Loucy (cell line): ENCODE measurements at regions not wholly inside any gene's neighbourhood (a gene's known extent, or its start where the extent isn't known, plus 50 kb on each side); places are given as distances from the start of the nearest gene placed in this dataset.

Experiments used
- H2AFZ ChIP-seq: fragments of 200-600 bp; sonication (generic); 2 replicates; pipeline ENCODE4 v1.6.0; 2016; ENCODE audit warnings: antibody characterized with exemption, mild to moderate bottlenecking, low read length, moderate library complexity
- H3F3A ChIP-seq: fragments of 200-600 bp; 2 replicates; pipeline ENCODE4 v1.6.0; 2016; ENCODE audit warnings: antibody characterized with exemption, low read depth, mild to moderate bottlenecking
- H3K27me3 ChIP-seq: fragments of 200-600 bp; sonication (generic); 2 replicates; pipeline ENCODE4 v1.6.1; 2014; ENCODE audit warnings: low read length, mild to moderate bottlenecking; ENCODE audit not compliant: insufficient read depth, poor library complexity, severe bottlenecking
- H3K36me3 ChIP-seq: fragments of 200-600 bp; sonication (generic); 2 replicates; pipeline ENCODE4 v1.6.1; 2016; ENCODE audit warnings: low read length; ENCODE audit not compliant: insufficient read depth
- H3K4me1 ChIP-seq: fragments of 200-600 bp; sonication (generic); 2 replicates; pipeline ENCODE4 v1.5.1; 2014; ENCODE audit warnings: low read length, mild to moderate bottlenecking; ENCODE audit not compliant: insufficient read depth, poor library complexity, severe bottlenecking
- H3K4me2 ChIP-seq: fragments of 200-600 bp; sonication (generic); 2 replicates; pipeline ENCODE4 v1.6.0; 2014; ENCODE audit warnings: antibody characterized with exemption, low read length, low read depth, mild to moderate bottlenecking; ENCODE audit not compliant: poor library complexity, severe bottlenecking
- H3K4me3 ChIP-seq: fragments of 200-600 bp; sonication (generic); 2 replicates; pipeline ENCODE4 v1.5.1; 2014; ENCODE audit warnings: low read length, mild to moderate bottlenecking, mixed read lengths; ENCODE audit not compliant: poor library complexity, severe bottlenecking
- H3K79me2 ChIP-seq: fragments of 200-600 bp; sonication (generic); 2 replicates; pipeline ENCODE4 v1.6.1; 2014; ENCODE audit warnings: low read length; ENCODE audit not compliant: insufficient read depth
- H3K9ac ChIP-seq: fragments of 200-600 bp; sonication (generic); 2 replicates; pipeline ENCODE4 v1.6.0; 2014; ENCODE audit warnings: mild to moderate bottlenecking, low read depth, low read length, moderate library complexity; ENCODE audit not compliant: poor library complexity, severe bottlenecking
- H3K9me2 ChIP-seq: fragments of 200-600 bp; sonication (generic); replicated peaks from 2 replicates; pipeline ENCODE4 v1.6.1; 2016; ENCODE audit warnings: low read depth, low read length, mixed read lengths
- H3K9me3 ChIP-seq: fragments of 200-600 bp; sonication (generic); 2 replicates; pipeline ENCODE4 v1.6.1; 2014; ENCODE audit warnings: mild to moderate bottlenecking, antibody characterized with exemption, low read length, low read depth; ENCODE audit not compliant: insufficient read depth
- H4K20me1 ChIP-seq: fragments of 200-600 bp; sonication (generic); 2 replicates; pipeline ENCODE4 v1.6.0; 2014; ENCODE audit warnings: antibody characterized with exemption, low read length, mild to moderate bottlenecking; ENCODE audit not compliant: insufficient read depth, poor library complexity, severe bottlenecking
- EZH2phosphoT487 ChIP-seq: fragments of 200-600 bp; IDR thresholded peaks from 2 replicates; pipeline ENCODE4 v1.6.1; 2018; ENCODE audit warnings: antibody characterized with exemption, mild to moderate bottlenecking, moderate library complexity, borderline replicate concordance
- TF ChIP-seq, protein P1 (sequence below): fragments of 200-600 bp; sonication (generic); conservative IDR thresholded peaks from 2 replicates; pipeline ENCODE4 v1.5.1; 2014; ENCODE audit warnings: mild to moderate bottlenecking, antibody characterized with exemption, low read length

DNA sequence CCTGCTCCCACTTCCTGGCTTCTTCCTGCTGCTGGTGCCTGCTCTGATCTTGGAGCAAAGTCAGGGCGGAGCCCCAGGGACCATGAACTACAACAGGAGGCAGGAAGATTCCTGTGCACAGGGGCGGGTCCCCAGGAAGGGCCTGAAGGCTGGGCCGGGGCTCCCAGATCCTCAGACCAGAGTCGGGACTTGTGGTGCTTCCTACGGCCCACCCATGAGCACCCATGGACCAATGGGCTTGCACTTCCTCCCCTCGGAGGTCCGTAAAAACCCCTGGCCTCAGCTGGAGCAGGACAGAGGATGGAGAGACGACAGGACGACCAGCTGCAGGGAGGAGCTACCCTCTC lies 1287.1 kb downstream of the TMEM121 start:
- H3K4me2 ChIP-seq = no peak overlapping the region
- TF ChIP-seq, protein P1, sequence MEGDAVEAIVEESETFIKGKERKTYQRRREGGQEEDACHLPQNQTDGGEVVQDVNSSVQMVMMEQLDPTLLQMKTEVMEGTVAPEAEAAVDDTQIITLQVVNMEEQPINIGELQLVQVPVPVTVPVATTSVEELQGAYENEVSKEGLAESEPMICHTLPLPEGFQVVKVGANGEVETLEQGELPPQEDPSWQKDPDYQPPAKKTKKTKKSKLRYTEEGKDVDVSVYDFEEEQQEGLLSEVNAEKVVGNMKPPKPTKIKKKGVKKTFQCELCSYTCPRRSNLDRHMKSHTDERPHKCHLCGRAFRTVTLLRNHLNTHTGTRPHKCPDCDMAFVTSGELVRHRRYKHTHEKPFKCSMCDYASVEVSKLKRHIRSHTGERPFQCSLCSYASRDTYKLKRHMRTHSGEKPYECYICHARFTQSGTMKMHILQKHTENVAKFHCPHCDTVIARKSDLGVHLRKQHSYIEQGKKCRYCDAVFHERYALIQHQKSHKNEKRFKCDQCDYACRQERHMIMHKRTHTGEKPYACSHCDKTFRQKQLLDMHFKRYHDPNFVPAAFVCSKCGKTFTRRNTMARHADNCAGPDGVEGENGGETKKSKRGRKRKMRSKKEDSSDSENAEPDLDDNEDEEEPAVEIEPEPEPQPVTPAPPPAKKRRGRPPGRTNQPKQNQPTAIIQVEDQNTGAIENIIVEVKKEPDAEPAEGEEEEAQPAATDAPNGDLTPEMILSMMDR = no peak
- TF ChIP-seq EZH2phosphoT487 = no peak
- no peak overlapping the region for H3K9ac ChIP-seq
- no peak overlapping the region for H2AFZ ChIP-seq
- H3K27me3 ChIP-seq = no peaks in the 10 kb centered on the region
- H4K20me1 ChIP-seq = no peaks in the 10 kb centered on the region
- peaks cover 18% of the 10 kb centered on the region for H3K4me1 ChIP-seq
- H3K36me3 ChIP-seq = no peaks in the 10 kb centered on the region
- H3K79me2 ChIP-seq = no peaks in the 10 kb centered on the region
- no peak overlapping the region for H3K4me3 ChIP-seq
- no peaks in the 10 kb centered on the region for H3K9me2 ChIP-seq
- H3K9me3 ChIP-seq = 0 out of 2 replicates have a peak, but pooled peaks cover under 1% of the 10 kb centered on the region
- H3F3A ChIP-seq = no peaks in the 10 kb centered on the region

DNA sequence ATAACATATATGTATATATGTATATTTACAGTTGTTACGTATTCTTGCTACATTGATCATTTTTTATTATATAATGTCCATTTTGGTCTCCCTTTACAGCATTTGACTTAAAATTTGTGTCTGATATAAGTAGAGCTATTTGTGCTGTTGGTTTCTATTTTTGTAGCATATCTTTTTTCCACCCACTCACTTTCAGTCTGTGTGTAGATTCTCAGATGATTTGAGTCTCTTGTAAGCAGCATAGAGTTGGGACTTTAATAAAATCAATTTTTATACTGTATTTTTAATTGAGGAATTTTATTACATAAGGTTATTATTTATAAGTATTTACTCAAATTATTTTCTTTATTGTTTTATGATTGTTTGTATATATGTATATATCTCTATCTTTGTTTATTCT lies 1293.7 kb downstream of the TMEM121 start:
- H3K27me3 ChIP-seq = no peaks in the 10 kb centered on the region
- TF ChIP-seq, protein P1 = no peak
- TF ChIP-seq EZH2phosphoT487 = no peak
- H3K4me3 ChIP-seq = no peak overlapping the region
- H3K79me2 ChIP-seq = no peaks in the 10 kb centered on the region
- H3K36me3 ChIP-seq = no peaks in the 10 kb centered on the region
- no peak overlapping the region for H2AFZ ChIP-seq
- H3K4me1 ChIP-seq = peaks cover 11% of the 10 kb centered on the region
- H4K20me1 ChIP-seq = no peaks in the 10 kb centered on the region
- no peaks in the 10 kb centered on the region for H3K9me2 ChIP-seq
- 0 out of 2 replicates have a peak, but pooled peaks cover 2% of the 10 kb centered on the region for H3K9me3 ChIP-seq
- H3K9ac ChIP-seq = no peak overlapping the region
- H3F3A ChIP-seq = no peaks in the 10 kb centered on the region
- no peak overlapping the region for H3K4me2 ChIP-seq

DNA sequence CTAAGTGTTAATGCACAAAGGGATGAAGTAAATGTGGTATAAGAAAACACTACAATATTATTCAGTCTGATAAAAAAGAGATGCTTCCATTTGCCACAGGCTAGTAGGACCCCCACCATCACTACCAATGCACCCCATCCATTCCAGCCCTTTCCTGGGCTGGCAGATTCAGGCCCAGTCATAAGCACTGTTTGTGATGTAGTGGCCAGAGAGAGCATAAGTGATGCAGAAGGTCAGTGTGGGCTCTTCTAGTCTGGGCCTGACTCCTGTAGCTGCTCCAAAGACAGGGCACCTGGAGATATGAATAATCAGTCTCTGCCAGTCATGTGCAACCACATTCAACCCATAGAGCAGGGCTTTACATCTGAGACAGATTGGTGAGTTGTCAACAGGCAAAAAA lies 1294.7 kb downstream of the TMEM121 start:
- H2AFZ ChIP-seq = no peak overlapping the region
- H3K4me3 ChIP-seq = no peak overlapping the region
- H3K36me3 ChIP-seq = no peaks in the 10 kb centered on the region
- 0 out of 2 replicates have a peak, but pooled peaks cover 2% of the 10 kb centered on the region for H3K9me3 ChIP-seq
- no peaks in the 10 kb centered on the region for H3K9me2 ChIP-seq
- H3K9ac ChIP-seq = no peak overlapping the region
- TF ChIP-seq EZH2phosphoT487 = no peak
- TF ChIP-seq, protein P1 = no peak
- no peaks in the 10 kb centered on the region for H3F3A ChIP-seq
- no peak overlapping the region for H3K4me2 ChIP-seq
- H3K4me1 ChIP-seq = peaks cover 14% of the 10 kb centered on the region
- no peaks in the 10 kb centered on the region for H3K79me2 ChIP-seq
- no peaks in the 10 kb centered on the region for H4K20me1 ChIP-seq
- H3K27me3 ChIP-seq = no peaks in the 10 kb centered on the region
